ENCODE measurements at regions not wholly inside any gene's neighbourhood (a gene's known extent, or its start where the extent isn't known, plus 50 kb on each side); places are given as distances from the start of the nearest gene placed in this dataset.

DNA sequence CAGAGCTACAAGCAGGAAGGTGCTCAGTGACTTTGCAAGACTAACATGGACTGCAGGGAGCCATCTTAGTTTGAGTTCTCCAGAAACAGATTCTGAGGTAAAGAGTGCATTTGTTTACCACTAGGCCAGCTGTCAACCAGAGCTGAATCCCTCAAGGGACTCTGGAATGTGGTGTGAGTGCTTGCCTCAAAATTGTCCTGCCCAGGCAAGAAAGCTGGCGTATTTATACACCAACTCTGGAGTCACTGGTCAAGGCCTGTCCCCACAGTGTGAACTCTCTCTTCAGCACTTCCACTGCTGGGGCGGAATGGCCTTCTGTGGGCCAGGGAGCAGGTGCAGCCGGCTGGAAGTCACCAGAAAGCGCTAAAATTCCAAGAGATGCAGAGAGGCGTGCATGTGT is 139.2 kb upstream of the TBCA start:
- H3K4me3 Mint-ChIP-seq = no peak overlapping the region
- WGBS (ENCODE audit: insufficient coverage) = 98% methylated on average over 4 of the region's 5 CpGs
- Histone ChIP-seq H3K4me3 (ENCODE audit: control insufficient read depth in 1 of 2, extremely low read depth in 1 of 2, low read length in 1 of 2) (no peak overlapping the region), H3K9me3 (no peaks in the 10 kb centered on the region), H3K27ac (ENCODE audit: low read length) (no peak overlapping the region), H3K4me1 (ENCODE audit: control insufficient read depth in 1 of 2, extremely low read depth in 1 of 2, insufficient read depth in 2 of 2, low read length in 2 of 2) (no peaks in the 10 kb centered on the region), H3K27me3 (replicated peaks in 1 of 2; ENCODE audit: control insufficient read depth in 2 of 2, extremely low read depth in 1 of 2, insufficient read depth in 2 of 2, low read length in 1 of 2) (peaks cover 2 to 4% of the 10 kb centered on the region in 2 experiments), H3K36me3 (ENCODE audit: control insufficient read depth in 2 of 2, extremely low read depth in 1 of 2, insufficient read depth in 1 of 2, low read length in 1 of 2) (no peaks in the 10 kb centered on the region)
- no peak for DNase-seq
- peaks cover 0 to 10% (median 0%) of the 10 kb centered on the region in 3 donors for H3K9me3 Mint-ChIP-seq
- no peaks in the 10 kb centered on the region for H3K36me3 Mint-ChIP-seq
- no peak for ATAC-seq (replicated peaks in 1 of 4)
- ChIA-PET CTCF (no interaction called here), POLR2A (no interaction called here)
- H3K27me3 Mint-ChIP-seq = peaks cover 10 to 16% of the 10 kb centered on the region in 2 donors
- H3K4me1 Mint-ChIP-seq = no peaks in the 10 kb centered on the region
- no peak overlapping the region for H3K27ac Mint-ChIP-seq

DNA sequence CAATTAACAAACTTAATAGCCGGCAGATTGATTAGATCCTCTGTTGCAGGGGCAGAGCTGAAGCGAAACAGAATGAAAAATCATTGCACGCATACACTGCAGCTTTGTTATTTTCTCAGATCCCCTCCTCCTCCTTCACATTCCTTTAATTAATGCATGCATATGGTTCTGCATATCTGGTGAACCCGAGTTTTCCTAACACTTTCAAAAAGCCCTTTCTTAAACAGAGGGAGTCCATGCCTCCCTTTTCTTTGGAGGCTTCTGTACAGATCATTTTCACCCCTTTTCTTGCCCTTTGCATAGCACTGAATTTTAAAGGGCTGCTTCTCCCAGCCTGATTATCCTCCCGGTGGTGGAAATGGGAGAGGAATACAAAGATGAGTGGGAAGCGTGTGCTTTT is 136.6 kb upstream of the TBCA start:
- DNase-seq (no peak), ATAC-seq (replicated peaks in 1 of 4) (no peak)
- no peaks in the 10 kb centered on the region for H3K36me3 Mint-ChIP-seq
- peaks cover 2 to 4% of the 10 kb centered on the region in 2 experiments for H3K27me3 ChIP-seq (replicated peaks in 1 of 2; ENCODE audit: control insufficient read depth in 2 of 2, extremely low read depth in 1 of 2, insufficient read depth in 2 of 2, low read length in 1 of 2)
- H3K9me3 ChIP-seq = no peaks in the 10 kb centered on the region
- no peaks in the 10 kb centered on the region for H3K4me1 ChIP-seq (ENCODE audit: control insufficient read depth in 1 of 2, extremely low read depth in 1 of 2, insufficient read depth in 2 of 2, low read length in 2 of 2)
- H3K4me3 Mint-ChIP-seq = no peak overlapping the region
- H3K9me3 Mint-ChIP-seq = peaks cover 0 to 10% (median 0%) of the 10 kb centered on the region in 3 donors
- no peak overlapping the region for H3K27ac Mint-ChIP-seq
- no peak overlapping the region for H3K27ac ChIP-seq (ENCODE audit: low read length)
- CTCF ChIA-PET = interaction anchor here in 1 of 2 donors (0.7 kb wide), 1 partner anchor 28 kb away, joined by 3 read pairs; no protein-coding TSS in a partner anchor
- H3K4me1 Mint-ChIP-seq = no peaks in the 10 kb centered on the region
- H3K27me3 Mint-ChIP-seq = peaks cover 10 to 16% of the 10 kb centered on the region in 2 donors
- H3K36me3 ChIP-seq (ENCODE audit: control insufficient read depth in 2 of 2, extremely low read depth in 1 of 2, insufficient read depth in 1 of 2, low read length in 1 of 2) = no peaks in the 10 kb centered on the region
- POLR2A ChIA-PET = no interaction called here
- 90% methylated on average over 4 of the region's 6 CpGs for WGBS (ENCODE audit: insufficient coverage)
- H3K4me3 ChIP-seq (ENCODE audit: control insufficient read depth in 1 of 2, extremely low read depth in 1 of 2, low read length in 1 of 2) = no peak overlapping the region

DNA sequence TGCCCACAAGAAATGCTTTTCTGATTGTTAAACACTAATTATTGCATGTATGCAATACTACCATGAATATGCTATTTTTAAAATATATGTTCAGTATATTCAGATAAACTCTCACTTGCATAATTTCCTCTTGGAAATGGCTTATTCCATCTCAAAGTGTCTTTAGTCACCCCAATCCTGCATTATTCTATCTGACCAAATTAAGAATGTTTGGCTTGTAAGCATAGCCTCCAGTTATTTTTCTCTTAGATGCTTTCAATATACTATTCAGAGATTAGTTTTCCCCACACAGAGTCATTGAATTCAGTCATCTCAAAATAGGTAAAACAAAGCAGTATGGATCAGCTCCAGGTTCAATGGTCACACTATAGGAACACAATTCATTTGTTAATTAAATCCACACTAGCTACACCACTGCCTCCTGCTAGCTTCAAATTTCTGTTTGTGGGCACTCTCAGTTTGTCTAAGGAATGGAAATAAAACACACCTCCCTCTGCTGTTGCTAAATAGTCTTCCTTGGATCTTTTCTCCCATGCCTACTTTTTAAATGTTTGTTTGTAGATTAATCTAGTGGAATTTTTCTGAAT is 134.6 kb upstream of the TBCA start:
- peaks cover 10 to 16% of the 10 kb centered on the region in 2 donors for H3K27me3 Mint-ChIP-seq
- Histone ChIP-seq H3K4me1 (ENCODE audit: control insufficient read depth in 1 of 2, extremely low read depth in 1 of 2, insufficient read depth in 2 of 2, low read length in 2 of 2) (no peaks in the 10 kb centered on the region), H3K9me3 (no peaks in the 10 kb centered on the region), H3K27me3 (replicated peaks in 1 of 2; ENCODE audit: control insufficient read depth in 2 of 2, extremely low read depth in 1 of 2, insufficient read depth in 2 of 2, low read length in 1 of 2) (peaks cover 2 to 4% of the 10 kb centered on the region in 2 experiments), H3K27ac (ENCODE audit: low read length) (no peak overlapping the region), H3K36me3 (ENCODE audit: control insufficient read depth in 2 of 2, extremely low read depth in 1 of 2, insufficient read depth in 1 of 2, low read length in 1 of 2) (no peaks in the 10 kb centered on the region), H3K4me3 (ENCODE audit: control insufficient read depth in 1 of 2, extremely low read depth in 1 of 2, low read length in 1 of 2) (no peak overlapping the region)
- H3K27ac Mint-ChIP-seq = no peak overlapping the region
- ChIA-PET POLR2A (no interaction called here), CTCF (no interaction called here)
- no peak overlapping the region for H3K4me3 Mint-ChIP-seq
- DNase-seq = no peak
- no peaks in the 10 kb centered on the region for H3K4me1 Mint-ChIP-seq
- ATAC-seq (replicated peaks in 1 of 4) = no peak
- H3K9me3 Mint-ChIP-seq = peaks cover 0 to 10% (median 0%) of the 10 kb centered on the region in 3 donors
- no peaks in the 10 kb centered on the region for H3K36me3 Mint-ChIP-seq

DNA sequence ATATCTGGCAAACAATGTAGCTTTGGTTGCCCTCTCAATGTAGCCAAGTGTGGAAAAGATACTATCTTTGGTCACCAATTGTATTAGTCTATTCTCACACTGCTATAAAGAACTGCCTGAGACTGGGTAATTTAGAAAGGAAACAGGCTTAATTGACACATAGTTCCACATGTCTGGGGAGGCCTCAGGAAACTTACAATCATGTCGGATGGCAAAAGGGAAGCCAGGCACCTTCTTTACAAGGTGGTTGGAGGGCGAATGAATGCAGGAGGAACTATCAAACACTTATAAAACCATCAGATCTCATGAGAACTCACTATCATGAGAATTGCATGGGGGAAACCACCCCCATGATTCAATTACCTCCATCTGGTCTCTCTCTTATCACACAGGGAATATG is 133.1 kb upstream of the TBCA start:
- no peak overlapping the region for H3K4me3 Mint-ChIP-seq

DNA sequence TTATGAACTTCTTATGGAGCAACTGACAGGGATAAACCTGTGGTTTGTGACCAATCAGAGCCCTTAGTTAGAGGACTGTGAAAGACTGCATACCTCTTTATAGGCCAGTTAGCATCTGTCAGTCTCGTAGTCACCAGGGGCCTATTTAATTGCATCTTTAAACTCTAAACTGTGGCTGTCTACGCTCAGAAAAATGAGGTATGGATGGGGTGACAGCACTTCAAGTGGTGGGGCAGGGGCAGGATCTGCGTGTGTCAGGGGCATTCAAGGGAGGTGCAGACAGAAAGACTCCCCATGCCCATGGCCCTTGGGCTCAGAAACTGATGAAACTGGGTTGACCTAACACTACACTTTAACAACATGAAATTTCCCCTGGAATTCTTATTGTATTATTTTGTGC is 132.6 kb upstream of the TBCA start:
- ATAC-seq (replicated peaks in 1 of 4) (no peak), DNase-seq (no peak)
- no peak overlapping the region for H3K4me3 Mint-ChIP-seq
- Histone ChIP-seq H3K4me1 (ENCODE audit: control insufficient read depth in 1 of 2, extremely low read depth in 1 of 2, insufficient read depth in 2 of 2, low read length in 2 of 2) (no peaks in the 10 kb centered on the region), H3K36me3 (ENCODE audit: control insufficient read depth in 2 of 2, extremely low read depth in 1 of 2, insufficient read depth in 1 of 2, low read length in 1 of 2) (no peaks in the 10 kb centered on the region), H3K27ac (ENCODE audit: low read length) (no peak overlapping the region), H3K27me3 (replicated peaks in 1 of 2; ENCODE audit: control insufficient read depth in 2 of 2, extremely low read depth in 1 of 2, insufficient read depth in 2 of 2, low read length in 1 of 2) (peaks cover 0 to 2% of the 10 kb centered on the region in 2 experiments), H3K4me3 (ENCODE audit: control insufficient read depth in 1 of 2, extremely low read depth in 1 of 2, low read length in 1 of 2) (no peak overlapping the region), H3K9me3 (no peaks in the 10 kb centered on the region)
- WGBS (ENCODE audit: insufficient coverage) = 100% methylated on average over 1 of the region's 3 CpGs
- POLR2A ChIA-PET = no interaction called here
- no peaks in the 10 kb centered on the region for H3K4me1 Mint-ChIP-seq
- CTCF ChIA-PET = no interaction called here
- H3K36me3 Mint-ChIP-seq = no peaks in the 10 kb centered on the region
- peaks cover 12 to 14% of the 10 kb centered on the region in 2 donors for H3K27me3 Mint-ChIP-seq
- H3K9me3 Mint-ChIP-seq = no peaks in the 10 kb centered on the region
- H3K27ac Mint-ChIP-seq = no peak overlapping the region

More for the DNA sequence above, 133.1 kb upstream of the TBCA start:
- CTCF ChIA-PET = no interaction called here
- Mint-ChIP-seq H3K9me3 (peaks cover 0 to 4% (median 0%) of the 10 kb centered on the region in 3 donors), H3K4me1 (no peaks in the 10 kb centered on the region), H3K27me3 (peaks cover 12 to 16% of the 10 kb centered on the region in 2 donors), H3K27ac (no peak overlapping the region), H3K36me3 (no peaks in the 10 kb centered on the region)
- POLR2A ChIA-PET = no interaction called here
- H3K4me1 ChIP-seq (ENCODE audit: control insufficient read depth in 1 of 2, extremely low read depth in 1 of 2, insufficient read depth in 2 of 2, low read length in 2 of 2) = no peaks in the 10 kb centered on the region
- H3K36me3 ChIP-seq (ENCODE audit: control insufficient read depth in 2 of 2, extremely low read depth in 1 of 2, insufficient read depth in 1 of 2, low read length in 1 of 2) = no peaks in the 10 kb centered on the region
- peaks cover 0 to 2% of the 10 kb centered on the region in 2 experiments for H3K27me3 ChIP-seq (replicated peaks in 1 of 2; ENCODE audit: control insufficient read depth in 2 of 2, extremely low read depth in 1 of 2, insufficient read depth in 2 of 2, low read length in 1 of 2)
- ATAC-seq (replicated peaks in 1 of 4) (no peak), DNase-seq (no peak)
- no CpG with 5 or more reads among the region's 2 CpGs for WGBS (ENCODE audit: insufficient coverage)
- H3K27ac ChIP-seq (ENCODE audit: low read length) = no peak overlapping the region
- no peaks in the 10 kb centered on the region for H3K9me3 ChIP-seq
- H3K4me3 ChIP-seq (ENCODE audit: control insufficient read depth in 1 of 2, extremely low read depth in 1 of 2, low read length in 1 of 2) = no peak overlapping the region

DNA sequence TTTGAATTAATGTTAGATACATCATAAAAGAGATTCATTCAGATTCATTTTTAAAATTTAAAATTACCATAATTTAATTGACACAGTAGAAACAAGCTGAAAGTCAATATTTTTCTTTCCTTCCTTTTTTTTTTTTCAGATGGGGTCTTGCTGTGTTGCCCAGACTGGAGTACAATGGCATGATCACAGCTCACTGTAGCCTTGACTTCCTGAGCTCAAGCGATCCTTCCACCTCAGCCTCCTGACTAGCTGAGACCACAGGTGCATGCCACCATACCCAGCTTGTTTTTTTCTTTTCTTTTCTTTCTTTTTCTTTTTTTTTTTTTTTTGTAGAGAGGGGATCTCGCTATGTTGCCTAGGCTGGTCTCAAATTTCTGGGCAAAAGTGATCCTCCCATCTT is 131.6 kb upstream of the TBCA start:
- WGBS (ENCODE audit: insufficient coverage) = 83% methylated on average over 1 of the region's 2 CpGs
- ATAC-seq (replicated peaks in 1 of 4) (no peak), DNase-seq (no peak)
- H3K4me3 Mint-ChIP-seq = no peak overlapping the region
- no peak overlapping the region for H3K4me3 ChIP-seq (ENCODE audit: control insufficient read depth in 1 of 2, extremely low read depth in 1 of 2, low read length in 1 of 2)
- CTCF ChIA-PET = no interaction called here
- peaks cover 5 to 8% of the 10 kb centered on the region in 2 donors for H3K27me3 Mint-ChIP-seq
- no peak overlapping the region for H3K27ac ChIP-seq (ENCODE audit: low read length)
- H3K27me3 ChIP-seq (replicated peaks in 1 of 2; ENCODE audit: control insufficient read depth in 2 of 2, extremely low read depth in 1 of 2, insufficient read depth in 2 of 2, low read length in 1 of 2) = peaks cover 0 to 2% of the 10 kb centered on the region in 2 experiments
- POLR2A ChIA-PET = interaction anchor here in 1 of 2 donors (0.6 to 0.7 kb wide), 3 partner anchors 144 to 1009 kb away, joined by 3 to 5 read pairs (median 3); no protein-coding TSS in a partner anchor
- H3K27ac Mint-ChIP-seq = no peak overlapping the region
- no peaks in the 10 kb centered on the region for H3K4me1 Mint-ChIP-seq
- H3K36me3 Mint-ChIP-seq = no peaks in the 10 kb centered on the region
- H3K9me3 ChIP-seq = no peaks in the 10 kb centered on the region
- H3K4me1 ChIP-seq (ENCODE audit: control insufficient read depth in 1 of 2, extremely low read depth in 1 of 2, insufficient read depth in 2 of 2, low read length in 2 of 2) = no peaks in the 10 kb centered on the region
- no peaks in the 10 kb centered on the region for H3K9me3 Mint-ChIP-seq
- H3K36me3 ChIP-seq (ENCODE audit: control insufficient read depth in 2 of 2, extremely low read depth in 1 of 2, insufficient read depth in 1 of 2, low read length in 1 of 2) = no peaks in the 10 kb centered on the region

DNA sequence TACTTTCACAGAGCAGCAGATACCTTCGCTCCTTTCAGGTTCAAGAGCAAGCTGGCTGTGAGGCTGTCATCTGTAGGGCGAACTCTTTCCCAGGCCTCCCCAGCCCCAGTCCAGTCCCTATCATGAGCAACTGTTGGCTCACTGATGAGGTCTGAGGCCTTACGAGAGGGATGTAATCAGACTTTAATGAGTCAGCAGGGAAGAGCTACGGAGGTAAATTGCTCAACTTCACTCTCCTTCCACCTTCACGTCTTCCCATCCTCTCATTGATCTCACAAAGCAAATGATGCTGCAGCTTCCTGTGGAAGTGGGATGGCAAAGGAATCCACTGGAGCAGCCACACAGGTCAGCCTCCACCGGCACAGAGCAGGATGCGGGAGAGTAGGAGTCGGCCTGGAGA is 130.7 kb upstream of the TBCA start:
- H3K27me3 Mint-ChIP-seq = peaks cover 3% of the 10 kb centered on the region in 2 donors
- ChIA-PET POLR2A (no interaction called here), CTCF (no interaction called here)
- Histone ChIP-seq H3K36me3 (ENCODE audit: control insufficient read depth in 2 of 2, extremely low read depth in 1 of 2, insufficient read depth in 1 of 2, low read length in 1 of 2) (no peaks in the 10 kb centered on the region), H3K4me1 (ENCODE audit: control insufficient read depth in 1 of 2, extremely low read depth in 1 of 2, insufficient read depth in 2 of 2, low read length in 2 of 2) (no peaks in the 10 kb centered on the region), H3K4me3 (ENCODE audit: control insufficient read depth in 1 of 2, extremely low read depth in 1 of 2, low read length in 1 of 2) (no peak overlapping the region), H3K27ac (ENCODE audit: low read length) (no peak overlapping the region), H3K9me3 (no peaks in the 10 kb centered on the region), H3K27me3 (replicated peaks in 1 of 2; ENCODE audit: control insufficient read depth in 2 of 2, extremely low read depth in 1 of 2, insufficient read depth in 2 of 2, low read length in 1 of 2) (no peaks in the 10 kb centered on the region)
- DNase-seq = no peak
- H3K4me1 Mint-ChIP-seq = no peaks in the 10 kb centered on the region
- H3K9me3 Mint-ChIP-seq = no peaks in the 10 kb centered on the region
- no peaks in the 10 kb centered on the region for H3K36me3 Mint-ChIP-seq
- 100% methylated on average over 2 of the region's 8 CpGs for WGBS (ENCODE audit: insufficient coverage)
- no peak overlapping the region for H3K4me3 Mint-ChIP-seq
- H3K27ac Mint-ChIP-seq = no peak overlapping the region
- no peak for ATAC-seq (replicated peaks in 1 of 4)

Data from T-cell (primary cell).